Prostate gland (tissue), 2 donors: ENCODE measurements at regions not wholly inside any gene's neighbourhood (a gene's known extent, or its start where the extent isn't known, plus 50 kb on each side); places are given as distances from the start of the nearest gene placed in this dataset.

ENCODE experiments used
- POLR2A ChIP-seq: fragments of 450-650 bp; IDR thresholded peaks from one replicate; pipeline ENCODE4 v1.6.1; 2016; ENCODE audit warnings: antibody characterized with exemption, mild to moderate bottlenecking
- POLR2AphosphoS5 ChIP-seq: sonication (generic); formaldehyde crosslinking; IDR thresholded peaks from one replicate; pipeline ENCODE4 v1.6.1; 2017; ENCODE audit warnings: antibody characterized with exemption
- TF ChIP-seq, protein P1 (sequence below), 4 experiments: fragments of 200-600 bp in 2 of 4; fragments of 450-650 bp in 2 of 4; sonication (generic) in 2 of 4; IDR thresholded peaks; 1 replicate in 3 of 4; 2 replicates in 1 of 4; pipeline ENCODE4 v1.5.1; 2016 to 2019; ENCODE audit warnings: antibody characterized with exemption in 4 of 4, mild to moderate bottlenecking in 2 of 4, moderate library complexity in 2 of 4

DNA sequence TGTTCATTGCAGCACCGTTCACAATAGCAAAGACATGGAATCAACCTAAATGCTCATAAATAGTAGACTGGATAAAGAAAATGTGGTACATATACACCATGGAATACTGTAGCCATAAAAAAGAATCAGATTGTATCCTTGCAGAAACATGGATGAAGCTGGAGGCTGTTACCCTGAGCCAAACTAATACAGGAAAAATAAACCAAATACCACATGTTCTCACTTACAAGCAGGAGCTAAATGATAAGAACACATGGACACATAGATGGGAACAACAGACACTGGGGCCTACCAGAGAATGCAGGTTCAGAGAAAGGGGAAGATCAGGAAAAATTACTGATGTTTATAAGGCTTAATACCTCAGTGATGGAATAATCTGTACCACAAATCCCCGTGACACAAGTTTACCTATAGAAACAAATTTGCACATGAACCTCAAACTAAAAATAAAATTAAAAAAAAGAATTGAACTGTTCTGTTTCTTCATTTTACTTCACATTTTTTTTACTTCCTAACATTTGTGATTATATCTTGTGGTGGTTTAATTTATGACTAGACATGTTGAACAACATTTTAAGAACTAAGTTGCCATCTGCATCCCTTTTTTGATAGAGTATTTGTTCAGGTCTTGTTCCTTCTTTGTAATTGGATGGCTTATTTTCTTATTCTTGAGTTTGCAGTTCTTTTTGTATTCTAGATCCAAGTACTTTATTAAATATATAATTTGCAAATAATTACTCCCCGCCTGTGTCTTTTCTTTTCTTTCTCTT is 835.2 kb downstream of the FSCB start:
- TF ChIP-seq, protein P1, sequence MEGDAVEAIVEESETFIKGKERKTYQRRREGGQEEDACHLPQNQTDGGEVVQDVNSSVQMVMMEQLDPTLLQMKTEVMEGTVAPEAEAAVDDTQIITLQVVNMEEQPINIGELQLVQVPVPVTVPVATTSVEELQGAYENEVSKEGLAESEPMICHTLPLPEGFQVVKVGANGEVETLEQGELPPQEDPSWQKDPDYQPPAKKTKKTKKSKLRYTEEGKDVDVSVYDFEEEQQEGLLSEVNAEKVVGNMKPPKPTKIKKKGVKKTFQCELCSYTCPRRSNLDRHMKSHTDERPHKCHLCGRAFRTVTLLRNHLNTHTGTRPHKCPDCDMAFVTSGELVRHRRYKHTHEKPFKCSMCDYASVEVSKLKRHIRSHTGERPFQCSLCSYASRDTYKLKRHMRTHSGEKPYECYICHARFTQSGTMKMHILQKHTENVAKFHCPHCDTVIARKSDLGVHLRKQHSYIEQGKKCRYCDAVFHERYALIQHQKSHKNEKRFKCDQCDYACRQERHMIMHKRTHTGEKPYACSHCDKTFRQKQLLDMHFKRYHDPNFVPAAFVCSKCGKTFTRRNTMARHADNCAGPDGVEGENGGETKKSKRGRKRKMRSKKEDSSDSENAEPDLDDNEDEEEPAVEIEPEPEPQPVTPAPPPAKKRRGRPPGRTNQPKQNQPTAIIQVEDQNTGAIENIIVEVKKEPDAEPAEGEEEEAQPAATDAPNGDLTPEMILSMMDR (IDR thresholded peaks at IDR 0.05): no peak
- TF ChIP-seq POLR2AphosphoS5 (no peak), POLR2A (no peak)
